ENCODE measurements at regions not wholly inside any gene's neighbourhood (a gene's known extent, or its start where the extent isn't known, plus 50 kb on each side); places are given as distances from the start of the nearest gene placed in this dataset.

- no peak for TF ChIP-seq CTCF (IDR thresholded peaks at IDR 0.05; ENCODE audit: low read depth, low read length)
- DNase-seq (ENCODE audit: extremely low read depth, low read depth): no peak
These were observed 256.9 kb downstream of the LRFN2 start for GRCh38 chr6:40330301-40330721.

- TF ChIP-seq CTCF (IDR thresholded peaks at IDR 0.05; ENCODE audit: low read depth, low read length): no peak
- DNase-seq (ENCODE audit: extremely low read depth, low read depth): no peak
These were observed 258.1 kb downstream of the LRFN2 start for GRCh38 chr6:40328986-40329545.

- no peak for TF ChIP-seq CTCF (IDR thresholded peaks at IDR 0.05; ENCODE audit: low read depth, low read length)
- DNase-seq (ENCODE audit: extremely low read depth, low read depth): no peak
These were observed 258.7 kb downstream of the LRFN2 start for GRCh38 chr6:40328386-40328985.

- TF ChIP-seq CTCF (IDR thresholded peaks at IDR 0.05; ENCODE audit: low read depth, low read length): no peak
- DNase-seq (ENCODE audit: extremely low read depth, low read depth): no peak
These were observed 260.3 kb downstream of the LRFN2 start for GRCh38 chr6:40326714-40327421.

GRCh38 chr6:40325791-40326190, 261.4 kb downstream of the LRFN2 start:
- TF ChIP-seq CTCF (IDR thresholded peaks at IDR 0.05; ENCODE audit: low read depth, low read length): no peak
- no peak for DNase-seq (ENCODE audit: extremely low read depth, low read depth)

- DNase-seq (ENCODE audit: extremely low read depth, low read depth): no peak
- no peak for TF ChIP-seq CTCF (IDR thresholded peaks at IDR 0.05; ENCODE audit: low read depth, low read length)
These were observed 262.1 kb downstream of the LRFN2 start for GRCh38 chr6:40325041-40325440.

- no peak for TF ChIP-seq CTCF (IDR thresholded peaks at IDR 0.05; ENCODE audit: low read depth, low read length)
- DNase-seq (ENCODE audit: extremely low read depth, low read depth): no peak
These were observed 263.1 kb downstream of the LRFN2 start for GRCh38 chr6:40323881-40324634.
